Stimulated activated CD8-positive, alpha-beta memory T cell treated with anti-CD3 and anti-CD28 coated beads, Interleukin-7, amount 100 ng/mL, for 48 hours (primary cell): ENCODE measurements at regions not wholly inside any gene's neighbourhood (a gene's known extent, or its start where the extent isn't known, plus 50 kb on each side); places are given as distances from the start of the nearest gene placed in this dataset.

ENCODE experiments used
- DNase-seq, 2 donors: peaks; one replicate each; pipeline ENCODE4 v3.0.0-alpha.2; 2020; ENCODE audit warnings: low read depth in 1 of 2; ENCODE audit errors: extremely low read depth in 1 of 2

- DNase-seq, result no peak
These were observed 251.7 kb upstream of the NOVA1 start for GRCh38 chr14:26849514-26849913.

DNA sequence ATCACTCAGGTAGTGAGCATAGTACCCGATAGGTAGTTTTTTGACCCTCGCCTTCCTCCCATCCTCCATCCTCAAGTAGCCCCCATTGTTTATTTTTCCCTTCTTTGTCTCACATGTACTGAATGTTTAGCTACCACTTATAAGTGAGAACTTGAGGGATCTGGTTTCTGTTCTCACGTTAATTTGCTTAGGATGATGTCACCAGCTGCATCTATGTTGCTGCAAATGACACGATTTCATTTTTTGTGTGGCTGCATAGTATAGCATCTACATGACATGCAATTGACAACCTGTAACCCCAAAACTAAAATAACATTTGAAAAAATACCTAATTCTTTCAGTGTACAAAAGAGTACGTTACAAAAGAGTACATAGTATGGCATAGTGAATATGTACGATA is 254.0 kb upstream of the NOVA1 start:
- DNase-seq, result no peak

- DNase-seq, result no peak
These were observed 257.4 kb upstream of the NOVA1 start for GRCh38 chr14:26855077-26855753.

GRCh38 chr14:26856876-26857518 is 259.2 kb upstream of the NOVA1 start:
- no peak for DNase-seq

- no peak for DNase-seq
These were observed 261.6 kb upstream of the NOVA1 start for GRCh38 chr14:26859483-26859882.

DNA sequence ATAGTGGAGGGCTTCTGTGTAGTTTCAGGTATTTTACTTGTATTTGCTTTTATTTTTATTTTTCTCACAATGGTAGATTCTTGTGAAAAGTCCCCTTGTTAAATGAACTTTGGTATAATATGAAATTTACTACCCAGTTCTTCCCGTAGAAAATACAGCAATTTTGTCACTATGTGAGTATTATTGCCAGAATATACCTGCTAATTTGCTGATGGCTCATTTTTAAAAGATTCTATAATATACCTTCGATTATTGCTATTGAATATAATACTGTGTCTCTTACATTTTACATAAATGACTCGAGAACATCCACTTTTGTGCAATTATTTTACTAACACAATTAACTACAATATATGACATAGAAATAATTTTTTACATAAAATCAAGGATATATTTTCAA is 262.3 kb upstream of the NOVA1 start:
- DNase-seq, result no peak

DNA sequence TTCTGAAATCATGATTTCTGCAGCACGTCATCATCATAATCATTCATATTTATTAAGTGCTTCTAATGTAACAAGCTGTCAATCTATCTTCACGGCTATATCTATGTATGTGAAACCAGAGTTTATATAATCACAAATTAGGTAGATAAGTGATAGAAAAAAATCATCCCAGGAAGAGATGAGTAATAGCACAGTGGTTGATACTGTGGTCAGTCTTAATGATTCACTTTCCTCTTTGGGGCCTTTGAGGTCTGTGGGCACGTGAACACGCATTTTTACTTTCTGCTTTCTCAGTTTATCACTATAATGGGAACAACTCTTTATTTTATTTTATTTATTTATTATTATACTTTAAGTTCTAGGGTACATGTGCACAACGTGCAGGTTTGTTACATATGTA is 265.9 kb upstream of the NOVA1 start:
- DNase-seq, result no peak

GRCh38 chr14:26866721-26867120 is 268.9 kb upstream of the NOVA1 start:
- no peak for DNase-seq

DNA sequence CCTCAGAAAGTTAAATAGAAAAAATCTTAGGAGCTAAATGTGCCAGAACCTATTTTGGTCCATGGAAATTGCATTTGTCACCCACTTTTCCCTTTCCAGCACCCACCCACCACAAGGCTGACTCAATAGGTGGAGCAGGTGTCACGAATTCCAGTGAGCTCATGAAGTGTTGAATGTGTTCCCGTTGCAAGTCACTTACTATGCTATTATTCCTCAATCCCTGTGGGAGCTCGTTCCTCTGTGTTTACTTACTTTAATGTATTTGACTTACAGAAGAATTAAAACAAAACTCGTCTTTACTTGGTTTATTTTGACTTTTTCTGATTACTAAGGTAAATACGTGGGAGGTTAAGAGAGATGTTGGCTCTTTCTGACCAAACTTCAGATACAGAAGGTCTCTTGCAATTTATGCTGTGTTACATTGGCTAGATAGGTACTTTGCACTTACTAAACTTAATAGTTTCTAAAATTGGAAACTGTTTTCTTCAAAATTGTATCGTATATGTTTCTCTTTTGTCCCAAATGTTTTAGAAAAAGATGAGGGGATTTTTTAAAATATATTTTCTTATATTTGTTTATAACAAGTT is 269.4 kb upstream of the NOVA1 start:
- DNase-seq, result no peak

DNA sequence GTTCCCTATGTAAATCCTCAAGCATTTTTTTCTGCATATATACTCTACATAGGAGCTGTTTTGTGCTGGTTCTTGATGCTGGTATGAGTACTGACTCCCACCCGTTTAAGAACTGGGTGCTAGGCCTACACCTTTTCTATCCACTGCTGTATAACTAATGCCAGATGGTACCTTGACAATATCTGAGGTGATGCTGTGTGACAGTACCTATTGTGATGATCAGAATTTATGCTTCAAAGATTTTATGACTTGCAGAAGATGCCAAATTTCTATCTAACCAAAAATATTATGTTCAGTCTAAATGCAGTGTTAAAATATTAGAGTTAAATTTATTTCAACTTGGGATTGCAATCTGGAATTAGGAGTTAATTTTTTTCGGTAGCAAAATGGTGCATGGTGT is 272.3 kb upstream of the NOVA1 start:
- no peak for DNase-seq

- DNase-seq, result no peak
These were observed 273.1 kb upstream of the NOVA1 start for GRCh38 chr14:26870722-26871617.

DNA sequence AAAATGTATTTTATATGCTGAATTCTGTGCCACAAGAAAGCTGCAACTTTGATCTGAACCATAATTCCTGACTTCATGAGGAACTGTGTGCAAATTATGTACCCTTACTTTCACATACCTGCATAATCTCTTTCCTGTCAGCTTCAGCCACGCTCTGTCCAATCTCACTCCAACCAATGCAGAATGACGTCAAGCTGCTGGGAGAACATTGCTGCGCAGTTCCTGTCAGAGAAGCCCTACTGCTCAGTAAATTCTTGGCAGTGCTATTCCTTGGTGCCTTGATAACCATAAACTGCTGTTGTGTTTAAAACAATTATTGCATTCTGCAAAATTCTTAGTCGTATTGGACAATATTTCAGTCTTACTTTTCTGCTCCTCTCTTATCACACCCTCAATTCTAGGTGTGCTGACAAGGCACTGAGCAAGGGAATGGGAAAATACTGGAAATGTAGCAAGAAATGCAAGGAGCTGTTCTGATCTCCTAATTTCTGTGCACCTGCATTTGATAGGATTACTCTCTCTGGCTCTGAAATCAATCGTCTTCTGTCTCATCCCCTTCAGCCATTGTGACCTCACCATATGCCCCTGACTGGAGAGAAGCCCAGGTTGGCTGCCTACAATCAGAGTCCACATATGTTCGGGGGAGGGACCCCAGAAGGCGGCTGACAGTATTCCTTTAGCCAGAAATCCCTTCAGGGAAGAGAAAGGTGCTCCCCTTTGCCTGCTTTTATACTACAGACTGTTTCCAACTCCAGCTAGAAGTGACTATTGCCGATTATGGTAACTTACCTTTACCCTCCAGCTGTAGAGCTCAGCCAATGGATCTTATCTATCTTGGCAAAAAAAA is 274.9 kb upstream of the NOVA1 start:
- no peak for DNase-seq

DNA sequence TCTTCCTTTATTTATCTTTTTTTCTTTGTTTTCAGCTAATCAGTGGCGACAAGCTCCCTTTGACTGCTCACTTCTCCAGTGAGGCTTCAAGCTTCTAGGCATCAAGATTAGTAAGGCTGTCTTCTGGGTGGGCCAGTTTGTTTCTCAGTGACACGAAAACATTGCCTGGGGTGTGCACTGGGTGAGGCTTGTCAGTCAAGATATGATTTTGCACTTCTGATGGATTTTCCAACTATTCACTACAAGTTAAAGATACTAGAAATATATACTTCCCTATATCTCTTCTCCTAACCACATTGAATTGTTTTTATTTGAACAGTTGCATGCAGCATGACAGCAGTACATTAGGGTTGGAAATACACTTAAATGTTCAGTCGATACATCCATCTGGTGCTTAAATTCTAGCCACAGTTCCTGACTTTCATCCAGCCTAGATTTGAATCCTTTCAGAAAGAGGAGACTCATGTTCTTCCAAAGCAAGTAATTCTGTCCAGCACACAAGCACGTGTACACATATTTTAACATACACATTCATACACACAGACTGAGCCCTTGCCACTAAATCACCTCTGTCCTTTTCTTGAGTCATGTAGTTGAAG is 275.6 kb upstream of the NOVA1 start:
- DNase-seq, result no peak

GRCh38 chr14:26887847-26888246 is 290.0 kb upstream of the NOVA1 start:
- DNase-seq, result no peak

DNA sequence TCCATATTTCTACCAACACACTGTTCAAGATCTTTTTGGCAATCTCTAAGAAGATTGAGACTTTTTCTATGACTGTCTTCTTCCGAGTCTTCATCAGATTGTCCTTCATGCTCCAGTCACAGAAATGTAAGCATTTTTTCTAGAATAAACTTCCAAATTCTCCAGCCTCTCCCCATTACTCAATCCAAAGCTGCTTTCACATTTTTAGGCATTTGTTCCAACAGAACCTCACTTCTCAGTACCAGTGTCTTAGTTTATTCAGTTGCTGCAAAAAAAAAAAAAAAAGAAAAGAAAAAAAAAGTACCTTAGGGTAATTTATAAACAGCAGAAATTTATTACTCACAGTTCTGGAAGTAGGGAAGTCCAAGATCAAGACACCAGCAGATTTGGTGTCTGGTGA is 290.8 kb upstream of the NOVA1 start:
- no peak for DNase-seq

DNA sequence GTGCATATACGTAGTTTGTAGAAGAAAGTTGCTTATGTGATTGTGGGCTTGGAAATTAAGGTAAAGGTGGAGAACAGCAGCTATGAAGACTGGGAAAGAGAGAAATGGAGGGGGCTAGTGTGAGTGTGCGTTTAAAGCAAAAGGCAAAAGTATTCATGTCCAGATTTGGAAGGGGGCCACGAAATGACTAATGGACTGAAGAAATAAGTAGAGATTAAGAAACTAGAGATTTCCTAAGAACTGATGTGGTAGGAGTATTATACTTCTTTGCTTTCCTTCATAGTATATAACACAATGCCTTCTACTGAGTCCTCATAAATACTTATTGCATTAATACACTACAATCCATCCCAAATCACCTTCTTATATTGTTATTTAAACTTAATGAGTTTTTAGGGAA is 298.6 kb upstream of the NOVA1 start:
- DNase-seq, result no peak

DNA sequence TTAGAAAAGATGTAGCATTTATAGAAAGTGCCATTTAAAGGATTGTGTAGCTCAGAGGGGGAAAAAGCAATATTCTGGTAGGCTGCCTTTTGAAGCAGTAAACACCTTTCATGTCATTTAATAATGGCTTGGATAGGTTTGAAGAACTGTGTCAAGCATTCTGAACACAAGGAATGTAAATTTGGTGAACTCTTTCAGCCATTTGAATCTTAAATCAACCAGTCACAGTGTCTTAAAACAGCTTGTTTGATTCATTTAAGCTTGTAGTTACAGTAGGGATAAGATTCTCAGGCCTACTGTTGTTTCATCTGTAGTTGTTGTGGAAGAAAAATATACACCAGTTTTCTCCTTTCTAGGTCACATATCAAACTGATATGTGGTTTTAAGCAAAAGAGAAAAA is 299.4 kb upstream of the NOVA1 start:
- DNase-seq, result no peak

GRCh38 chr14:26905229-26905628 is 307.4 kb upstream of the NOVA1 start:
- DNase-seq, result no peak

- no peak for DNase-seq
These were observed 316.0 kb upstream of the NOVA1 start for GRCh38 chr14:26913786-26914185.

DNA sequence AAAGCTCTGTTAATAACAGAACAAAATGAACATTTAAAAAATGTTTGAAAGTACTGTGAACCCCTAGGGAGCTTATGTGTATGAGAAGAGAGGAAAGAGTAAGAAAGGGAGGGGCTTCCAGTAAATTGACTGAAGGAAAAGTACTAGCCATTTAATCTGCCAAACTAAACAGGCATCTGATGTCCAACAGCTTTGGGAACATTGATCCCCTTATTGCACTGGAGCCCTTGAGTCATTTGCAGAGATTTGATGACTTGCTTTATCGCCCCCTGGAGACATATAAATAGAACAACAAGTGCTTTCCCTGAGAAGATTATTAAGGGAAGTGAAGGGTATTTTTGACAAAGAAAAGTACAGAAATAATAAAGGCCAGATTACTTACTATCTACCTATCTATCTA is 319.3 kb upstream of the NOVA1 start:
- no peak for DNase-seq
